Loucy (cell line): ENCODE measurements at regions not wholly inside any gene's neighbourhood (a gene's known extent, or its start where the extent isn't known, plus 50 kb on each side); places are given as distances from the start of the nearest gene placed in this dataset.

Experiments used
- H2AFZ ChIP-seq: fragments of 200-600 bp; sonication (generic); 2 replicates; pipeline ENCODE4 v1.6.0; 2016; ENCODE audit warnings: antibody characterized with exemption, mild to moderate bottlenecking, low read length, moderate library complexity
- H3F3A ChIP-seq: fragments of 200-600 bp; 2 replicates; pipeline ENCODE4 v1.6.0; 2016; ENCODE audit warnings: antibody characterized with exemption, low read depth, mild to moderate bottlenecking
- H3K27me3 ChIP-seq: fragments of 200-600 bp; sonication (generic); 2 replicates; pipeline ENCODE4 v1.6.1; 2014; ENCODE audit warnings: low read length, mild to moderate bottlenecking; ENCODE audit not compliant: insufficient read depth, poor library complexity, severe bottlenecking
- H3K36me3 ChIP-seq: fragments of 200-600 bp; sonication (generic); 2 replicates; pipeline ENCODE4 v1.6.1; 2016; ENCODE audit warnings: low read length; ENCODE audit not compliant: insufficient read depth
- H3K4me1 ChIP-seq: fragments of 200-600 bp; sonication (generic); 2 replicates; pipeline ENCODE4 v1.5.1; 2014; ENCODE audit warnings: low read length, mild to moderate bottlenecking; ENCODE audit not compliant: insufficient read depth, poor library complexity, severe bottlenecking
- H3K4me2 ChIP-seq: fragments of 200-600 bp; sonication (generic); 2 replicates; pipeline ENCODE4 v1.6.0; 2014; ENCODE audit warnings: antibody characterized with exemption, low read length, low read depth, mild to moderate bottlenecking; ENCODE audit not compliant: poor library complexity, severe bottlenecking
- H3K4me3 ChIP-seq: fragments of 200-600 bp; sonication (generic); 2 replicates; pipeline ENCODE4 v1.5.1; 2014; ENCODE audit warnings: low read length, mild to moderate bottlenecking, mixed read lengths; ENCODE audit not compliant: poor library complexity, severe bottlenecking
- H3K79me2 ChIP-seq: fragments of 200-600 bp; sonication (generic); 2 replicates; pipeline ENCODE4 v1.6.1; 2014; ENCODE audit warnings: low read length; ENCODE audit not compliant: insufficient read depth
- H3K9ac ChIP-seq: fragments of 200-600 bp; sonication (generic); 2 replicates; pipeline ENCODE4 v1.6.0; 2014; ENCODE audit warnings: mild to moderate bottlenecking, low read depth, low read length, moderate library complexity; ENCODE audit not compliant: poor library complexity, severe bottlenecking
- H3K9me2 ChIP-seq: fragments of 200-600 bp; sonication (generic); replicated peaks from 2 replicates; pipeline ENCODE4 v1.6.1; 2016; ENCODE audit warnings: low read depth, low read length, mixed read lengths
- H3K9me3 ChIP-seq: fragments of 200-600 bp; sonication (generic); 2 replicates; pipeline ENCODE4 v1.6.1; 2014; ENCODE audit warnings: mild to moderate bottlenecking, antibody characterized with exemption, low read length, low read depth; ENCODE audit not compliant: insufficient read depth
- H4K20me1 ChIP-seq: fragments of 200-600 bp; sonication (generic); 2 replicates; pipeline ENCODE4 v1.6.0; 2014; ENCODE audit warnings: antibody characterized with exemption, low read length, mild to moderate bottlenecking; ENCODE audit not compliant: insufficient read depth, poor library complexity, severe bottlenecking
- CTCF ChIP-seq: fragments of 200-600 bp; sonication (generic); conservative IDR thresholded peaks from 2 replicates; pipeline ENCODE4 v1.5.1; 2014; ENCODE audit warnings: mild to moderate bottlenecking, antibody characterized with exemption, low read length
- EZH2phosphoT487 ChIP-seq: fragments of 200-600 bp; IDR thresholded peaks from 2 replicates; pipeline ENCODE4 v1.6.1; 2018; ENCODE audit warnings: antibody characterized with exemption, mild to moderate bottlenecking, moderate library complexity, borderline replicate concordance

DNA sequence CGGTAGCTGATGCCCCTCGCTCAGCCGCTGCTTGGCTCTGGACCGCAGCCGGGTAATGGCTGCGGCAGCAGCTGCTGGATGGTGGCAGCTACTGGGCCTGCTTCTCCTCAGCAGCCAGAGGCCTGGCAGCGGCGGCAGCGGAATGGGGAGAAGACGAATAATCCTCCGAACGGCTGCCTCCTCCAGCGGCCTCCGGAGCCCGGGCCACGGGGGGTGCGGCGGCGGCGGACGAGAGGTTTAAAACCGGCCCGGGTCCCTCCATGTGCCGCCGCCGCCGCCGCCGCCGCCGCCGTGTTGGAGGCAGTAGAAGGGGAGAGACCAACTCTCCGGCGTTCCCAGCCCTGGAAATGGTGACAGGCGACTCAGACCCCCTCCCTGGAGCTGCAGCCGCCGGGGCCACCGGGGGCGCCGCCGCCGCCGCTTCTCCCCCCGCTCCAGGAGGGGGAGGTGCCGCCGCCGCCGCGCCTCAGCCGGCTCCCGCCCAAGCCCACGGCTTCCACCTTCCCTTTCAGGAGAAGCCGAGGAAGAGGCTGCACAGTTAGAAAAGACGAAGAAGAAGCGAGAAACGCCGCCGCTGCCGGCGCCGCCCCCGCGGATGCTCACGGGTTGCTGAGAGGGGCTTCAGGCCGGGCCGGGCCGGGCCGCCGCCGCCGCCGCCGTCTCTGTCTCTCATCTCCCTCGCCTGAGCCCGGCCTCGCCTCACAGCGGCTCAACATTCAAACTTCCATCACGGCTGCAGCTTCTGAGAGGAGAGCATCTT lies 118.4 kb upstream of the PRSS3 start:
- no peak for TF ChIP-seq EZH2phosphoT487
- TF ChIP-seq CTCF = no peak
- H4K20me1 ChIP-seq = no peaks in the 10 kb centered on the region
- no peak overlapping the region for H3K9ac ChIP-seq
- no peaks in the 10 kb centered on the region for H3K27me3 ChIP-seq
- no peaks in the 10 kb centered on the region for H3K79me2 ChIP-seq
- H3K9me2 ChIP-seq = no peaks in the 10 kb centered on the region
- no peaks in the 10 kb centered on the region for H3F3A ChIP-seq
- H3K4me2 ChIP-seq = no peak overlapping the region
- no peak overlapping the region for H3K4me3 ChIP-seq
- no peaks in the 10 kb centered on the region for H3K4me1 ChIP-seq
- no peak overlapping the region for H2AFZ ChIP-seq
- H3K36me3 ChIP-seq = no peaks in the 10 kb centered on the region
- H3K9me3 ChIP-seq = no peaks in the 10 kb centered on the region

DNA sequence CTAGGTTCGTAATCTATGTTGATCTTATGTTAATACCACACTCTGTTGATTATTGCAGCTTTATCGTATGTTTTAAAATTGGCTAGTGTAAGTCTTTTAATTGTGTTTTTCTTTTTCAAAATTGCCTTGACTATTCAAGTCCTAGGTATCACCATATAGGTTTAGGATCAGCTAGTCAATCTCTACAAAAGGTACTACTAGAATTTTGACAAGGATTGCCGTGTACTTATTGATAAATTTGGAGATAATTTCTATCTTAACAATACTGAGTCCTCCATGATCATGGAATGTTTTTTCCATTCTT lies 117.9 kb upstream of the PRSS3 start:
- Histone ChIP-seq H3K36me3 (no peaks in the 10 kb centered on the region), H3F3A (no peaks in the 10 kb centered on the region), H3K9me2 (no peaks in the 10 kb centered on the region), H3K9me3 (no peaks in the 10 kb centered on the region), H3K4me3 (no peak overlapping the region), H3K27me3 (no peaks in the 10 kb centered on the region), H4K20me1 (no peaks in the 10 kb centered on the region), H3K4me1 (no peaks in the 10 kb centered on the region), H2AFZ (no peak overlapping the region), H3K4me2 (no peak overlapping the region), H3K9ac (no peak overlapping the region), H3K79me2 (no peaks in the 10 kb centered on the region)
- TF ChIP-seq EZH2phosphoT487 (no peak), CTCF (no peak)

DNA sequence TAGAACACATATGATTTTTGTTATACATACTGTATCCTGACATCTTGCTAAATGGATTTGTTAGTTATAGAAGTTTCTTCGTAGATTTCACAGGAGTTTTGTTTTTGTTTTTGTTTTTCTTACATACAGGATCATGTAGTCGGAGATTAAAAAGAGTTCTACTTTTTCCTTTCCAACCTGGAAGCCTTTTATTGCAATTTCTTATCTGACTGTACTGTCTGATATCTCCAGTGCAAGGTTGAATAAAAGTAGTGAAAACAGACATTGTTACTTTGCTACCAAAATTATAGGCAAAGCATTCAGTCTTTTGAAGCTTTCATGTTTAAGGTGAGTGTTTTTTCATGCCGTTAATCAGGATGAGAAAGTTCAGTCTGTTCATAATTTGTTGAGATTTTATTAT lies 117.4 kb upstream of the PRSS3 start:
- H3K9ac ChIP-seq = no peak overlapping the region
- no peak overlapping the region for H3K4me2 ChIP-seq
- no peaks in the 10 kb centered on the region for H3K9me3 ChIP-seq
- no peaks in the 10 kb centered on the region for H3K9me2 ChIP-seq
- TF ChIP-seq EZH2phosphoT487 = no peak
- no peak for TF ChIP-seq CTCF
- no peaks in the 10 kb centered on the region for H3K36me3 ChIP-seq
- H3F3A ChIP-seq = no peaks in the 10 kb centered on the region
- H3K4me1 ChIP-seq = no peaks in the 10 kb centered on the region
- H2AFZ ChIP-seq = no peak overlapping the region
- H3K4me3 ChIP-seq = no peak overlapping the region
- no peaks in the 10 kb centered on the region for H3K27me3 ChIP-seq
- no peaks in the 10 kb centered on the region for H4K20me1 ChIP-seq
- H3K79me2 ChIP-seq = no peaks in the 10 kb centered on the region
